CD14-positive monocyte (primary cell): ENCODE measurements at regions not wholly inside any gene's neighbourhood (a gene's known extent, or its start where the extent isn't known, plus 50 kb on each side); places are given as distances from the start of the nearest gene placed in this dataset.

Experiments used
- DNase-seq, 3 donors: peaks; one replicate each; pipeline ENCODE4 v3.0.0-alpha.2; 2011 to 2022
- H2AFZ ChIP-seq: 2 replicates; pipeline ENCODE4 v1.6.0; 2012; ENCODE audit warnings: mild to moderate bottlenecking, low read depth, low read length, inconsistent platforms; ENCODE audit not compliant: insufficient read depth, poor library complexity, severe bottlenecking
- H3K27ac ChIP-seq, 2 donors: 1 replicate in 1 of 2; 2 replicates in 1 of 2; pipeline ENCODE4 v1.5.1; 2012 to 2013; ENCODE audit warnings: low read length in 2 of 2, control low read depth in 1 of 2, inconsistent platforms in 1 of 2, low read depth in 1 of 2, mild to moderate bottlenecking in 1 of 2
- H3K27me3 ChIP-seq, 2 donors: one replicate each; pipeline versions ENCODE4 v1.6.0 to v1.6.1; 2011 to 2013; ENCODE audit warnings: low read length in 2 of 2; ENCODE audit not compliant: control insufficient read depth in 2 of 2, insufficient read depth in 2 of 2
- H3K36me3 ChIP-seq, 2 donors: replicated peaks in 1 of 2; 1 replicate in 1 of 2; 2 replicates in 1 of 2; pipeline versions ENCODE4 v1.5.1 to v1.6.1; 2012 to 2013; ENCODE audit warnings: low read length in 2 of 2, control low read depth in 1 of 2, inconsistent platforms in 1 of 2, mild to moderate bottlenecking in 1 of 2; ENCODE audit not compliant: insufficient read depth in 2 of 2, control insufficient read depth in 1 of 2
- H3K4me1 ChIP-seq, 2 donors: 1 replicate in 1 of 2; 2 replicates in 1 of 2; pipeline versions ENCODE4 v1.5.1 to v1.6.1; 2012 to 2013; ENCODE audit warnings: low read length in 2 of 2, control low read depth in 1 of 2, inconsistent platforms in 1 of 2, mild to moderate bottlenecking in 1 of 2, moderate library complexity in 1 of 2; ENCODE audit not compliant: insufficient read depth in 2 of 2, control insufficient read depth in 1 of 2
- H3K4me2 ChIP-seq: replicated peaks from 2 replicates; pipeline ENCODE3; 2012; ENCODE audit warnings: low read length, moderate library complexity, mild to moderate bottlenecking; ENCODE audit not compliant: poor library complexity, severe bottlenecking; ENCODE audit errors: extremely low read depth
- H3K4me3 ChIP-seq, 3 experiments: fragments of 200-600 bp in 1 of 3; sonication (generic) in 1 of 3; replicated peaks in 1 of 3; 1 replicate in 2 of 3; 2 replicates in 1 of 3; pipeline ENCODE4 v1.5.1; 2011 to 2013; ENCODE audit warnings: low read length in 3 of 3, mild to moderate bottlenecking in 3 of 3, control low read depth in 2 of 3, low read depth in 2 of 3, inconsistent platforms in 1 of 3, moderate library complexity in 1 of 3
- H3K79me2 ChIP-seq: 2 replicates; pipeline ENCODE4 v1.6.0; 2012; ENCODE audit warnings: mild to moderate bottlenecking, control low read depth, inconsistent platforms, low read length, moderate library complexity; ENCODE audit not compliant: insufficient read depth
- H3K9ac ChIP-seq: 2 replicates; pipeline ENCODE4 v1.6.0; 2017; ENCODE audit warnings: low read length, mild to moderate bottlenecking; ENCODE audit not compliant: insufficient read depth, poor library complexity, severe bottlenecking
- H3K9me3 ChIP-seq, 2 donors: replicated peaks in 1 of 2; 1 replicate in 1 of 2; 2 replicates in 1 of 2; pipeline versions ENCODE4 v1.5.1 to v1.6.1; 2012 to 2013; ENCODE audit warnings: low read length in 2 of 2, control low read depth in 1 of 2; ENCODE audit not compliant: control insufficient read depth in 1 of 2, insufficient read depth in 1 of 2
- H4K20me1 ChIP-seq: 2 replicates; pipeline ENCODE4 v1.6.0; 2012; ENCODE audit warnings: mild to moderate bottlenecking, low read length, control low read depth, moderate library complexity; ENCODE audit not compliant: insufficient read depth
- H3K27ac Mint-ChIP-seq, 7 donors: one replicate each; pipeline ENCODE4 v1.8.0; 2020; ENCODE audit warnings: mild to moderate bottlenecking in 7 of 7, mixed read lengths in 7 of 7, moderate library complexity in 6 of 7, inconsistent platforms in 2 of 7
- H3K27me3 Mint-ChIP-seq, 3 donors: one replicate each; pipeline ENCODE4 v1.8.0; 2021 to 2022; ENCODE audit warnings: low read depth in 3 of 3, mild to moderate bottlenecking in 3 of 3, mixed read lengths in 3 of 3, moderate library complexity in 3 of 3, inconsistent platforms in 1 of 3
- H3K36me3 Mint-ChIP-seq, 2 donors: one replicate each; pipeline ENCODE4 v1.8.0; 2020; ENCODE audit warnings: mixed read lengths in 2 of 2, inconsistent platforms in 1 of 2, mild to moderate bottlenecking in 1 of 2
- H3K4me1 Mint-ChIP-seq: one replicate; pipeline ENCODE4 v1.8.0; 2020; ENCODE audit warnings: mild to moderate bottlenecking, mixed read lengths
- H3K4me3 Mint-ChIP-seq, 2 donors: one replicate each; pipeline ENCODE4 v1.8.0; 2020; ENCODE audit warnings: mild to moderate bottlenecking in 2 of 2, mixed read lengths in 2 of 2, moderate library complexity in 1 of 2
- H3K9me3 Mint-ChIP-seq, 7 donors: one replicate each; pipeline ENCODE4 v1.8.0; 2020 to 2022; ENCODE audit warnings: mixed read lengths in 7 of 7, mild to moderate bottlenecking in 6 of 7, moderate library complexity in 6 of 7, inconsistent platforms in 2 of 7
- whole genome bisulfite sequencing: methylation state at CpG from one replicate; pipeline ENCODE4 v1.1.5; 2013; ENCODE audit warnings: missing lambda C conversion rate; ENCODE audit not compliant: insufficient coverage; 5-methylcytosine and 5-hydroxymethylcytosine counted together
- intact Hi-C, 2 donors: fragments of 100-400 bp; cut with micrococcal nuclease; formaldehyde crosslinking; loops; one replicate each; pipeline versions ENCODE4 v1.15.0 to v1.15.1; 2023
- TF ChIP-seq, protein P1 (sequence below): fragments of 200-600 bp; IDR thresholded peaks from one replicate; pipeline ENCODE4 v1.8.0; 2022; ENCODE audit warnings: antibody characterized with exemption, mild to moderate bottlenecking

DNA sequence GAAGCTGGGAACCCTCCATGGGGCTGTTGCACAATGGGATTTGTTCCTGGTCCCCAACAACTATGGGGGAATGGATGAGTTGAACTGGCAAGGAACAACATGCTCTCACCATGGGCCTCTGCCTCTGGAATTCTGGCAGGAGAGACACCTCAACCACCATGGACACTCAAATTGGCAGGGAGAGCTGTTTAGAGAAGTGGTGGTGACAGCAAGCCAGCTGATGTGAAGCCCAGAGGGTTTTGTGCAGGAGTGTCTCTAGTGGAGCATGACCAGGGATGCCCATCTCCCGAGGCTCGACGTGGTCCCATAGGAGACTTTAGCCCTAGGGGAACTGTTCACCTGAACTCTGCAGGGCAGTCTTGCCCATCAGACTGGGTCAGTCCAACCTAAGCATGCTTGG, 345.2 kb upstream of the CCDC196 start:
- H3K27me3 ChIP-seq: no peaks in the 10 kb centered on the region
- no peaks in the 10 kb centered on the region for H4K20me1 ChIP-seq
- WGBS: 100% methylated on average over 3 of the region's 3 CpGs
- Mint-ChIP-seq H3K4me1 (no peaks in the 10 kb centered on the region), H3K36me3 (no peaks in the 10 kb centered on the region), H3K9me3 (peaks cover 0 to 14% (median 4%) of the 10 kb centered on the region in 7 donors), H3K27ac (no peak overlapping the region), H3K4me3 (no peak overlapping the region), H3K27me3 (peaks cover 0 to 3% (median 1%) of the 10 kb centered on the region in 3 donors)
- no peak overlapping the region for H3K4me2 ChIP-seq
- H3K9ac ChIP-seq: no peak overlapping the region
- H2AFZ ChIP-seq: no peak overlapping the region
- H3K27ac ChIP-seq: no peak overlapping the region
- H3K4me3 ChIP-seq: no peak overlapping the region
- H3K4me1 ChIP-seq: no peaks in the 10 kb centered on the region
- intact Hi-C loops: no loop called here
- TF ChIP-seq, protein P1, sequence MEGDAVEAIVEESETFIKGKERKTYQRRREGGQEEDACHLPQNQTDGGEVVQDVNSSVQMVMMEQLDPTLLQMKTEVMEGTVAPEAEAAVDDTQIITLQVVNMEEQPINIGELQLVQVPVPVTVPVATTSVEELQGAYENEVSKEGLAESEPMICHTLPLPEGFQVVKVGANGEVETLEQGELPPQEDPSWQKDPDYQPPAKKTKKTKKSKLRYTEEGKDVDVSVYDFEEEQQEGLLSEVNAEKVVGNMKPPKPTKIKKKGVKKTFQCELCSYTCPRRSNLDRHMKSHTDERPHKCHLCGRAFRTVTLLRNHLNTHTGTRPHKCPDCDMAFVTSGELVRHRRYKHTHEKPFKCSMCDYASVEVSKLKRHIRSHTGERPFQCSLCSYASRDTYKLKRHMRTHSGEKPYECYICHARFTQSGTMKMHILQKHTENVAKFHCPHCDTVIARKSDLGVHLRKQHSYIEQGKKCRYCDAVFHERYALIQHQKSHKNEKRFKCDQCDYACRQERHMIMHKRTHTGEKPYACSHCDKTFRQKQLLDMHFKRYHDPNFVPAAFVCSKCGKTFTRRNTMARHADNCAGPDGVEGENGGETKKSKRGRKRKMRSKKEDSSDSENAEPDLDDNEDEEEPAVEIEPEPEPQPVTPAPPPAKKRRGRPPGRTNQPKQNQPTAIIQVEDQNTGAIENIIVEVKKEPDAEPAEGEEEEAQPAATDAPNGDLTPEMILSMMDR: no peak
- no peaks in the 10 kb centered on the region for H3K79me2 ChIP-seq
- H3K9me3 ChIP-seq: peaks cover 0 to 11% of the 10 kb centered on the region in 2 donors
- no peak for DNase-seq
- no peaks in the 10 kb centered on the region for H3K36me3 ChIP-seq

GRCh38 chr14:66141733-66142132, 344.4 kb upstream of the CCDC196 start:
- Mint-ChIP-seq H3K4me3 (no peak overlapping the region), H3K4me1 (no peaks in the 10 kb centered on the region), H3K9me3 (peaks cover 3 to 14% (median 4%) of the 10 kb centered on the region in 7 donors), H3K36me3 (no peaks in the 10 kb centered on the region), H3K27ac (no peak overlapping the region), H3K27me3 (peaks cover 0 to 3% (median 1%) of the 10 kb centered on the region in 3 donors)
- no peak for DNase-seq
- no peaks in the 10 kb centered on the region for H4K20me1 ChIP-seq
- no peak overlapping the region for H3K4me2 ChIP-seq
- intact Hi-C loops: no loop called here
- H3K27me3 ChIP-seq: no peaks in the 10 kb centered on the region
- peaks cover 0 to 11% of the 10 kb centered on the region in 2 donors for H3K9me3 ChIP-seq
- no peak overlapping the region for H2AFZ ChIP-seq
- no peaks in the 10 kb centered on the region for H3K36me3 ChIP-seq
- H3K79me2 ChIP-seq: no peaks in the 10 kb centered on the region
- TF ChIP-seq, protein P1: no peak
- no peaks in the 10 kb centered on the region for H3K4me1 ChIP-seq
- H3K27ac ChIP-seq: no peak overlapping the region
- 95% methylated on average over 2 of the region's 2 CpGs for WGBS
- H3K4me3 ChIP-seq: no peak overlapping the region
- no peak overlapping the region for H3K9ac ChIP-seq
